Testis (tissue), 2 donors: ENCODE measurements at regions not wholly inside any gene's neighbourhood (a gene's known extent, or its start where the extent isn't known, plus 50 kb on each side); places are given as distances from the start of the nearest gene placed in this dataset.

Experiments used
- POLR2A ChIP-seq: fragments of 450-650 bp; IDR thresholded peaks from one replicate; pipeline ENCODE4 v1.6.1; 2017; ENCODE audit warnings: antibody characterized with exemption, mild to moderate bottlenecking, moderate library complexity
- TF ChIP-seq, protein P1 (sequence below), 3 experiments: fragments of 450-650 bp in 2 of 3; fragments of 200-600 bp in 1 of 3; sonication (generic) in 1 of 3; IDR thresholded peaks; one replicate each; pipeline ENCODE4 v1.5.1; 2016 to 2019; ENCODE audit warnings: antibody characterized with exemption in 3 of 3, mild to moderate bottlenecking in 2 of 3, moderate library complexity in 1 of 3

- TF ChIP-seq, protein P1, sequence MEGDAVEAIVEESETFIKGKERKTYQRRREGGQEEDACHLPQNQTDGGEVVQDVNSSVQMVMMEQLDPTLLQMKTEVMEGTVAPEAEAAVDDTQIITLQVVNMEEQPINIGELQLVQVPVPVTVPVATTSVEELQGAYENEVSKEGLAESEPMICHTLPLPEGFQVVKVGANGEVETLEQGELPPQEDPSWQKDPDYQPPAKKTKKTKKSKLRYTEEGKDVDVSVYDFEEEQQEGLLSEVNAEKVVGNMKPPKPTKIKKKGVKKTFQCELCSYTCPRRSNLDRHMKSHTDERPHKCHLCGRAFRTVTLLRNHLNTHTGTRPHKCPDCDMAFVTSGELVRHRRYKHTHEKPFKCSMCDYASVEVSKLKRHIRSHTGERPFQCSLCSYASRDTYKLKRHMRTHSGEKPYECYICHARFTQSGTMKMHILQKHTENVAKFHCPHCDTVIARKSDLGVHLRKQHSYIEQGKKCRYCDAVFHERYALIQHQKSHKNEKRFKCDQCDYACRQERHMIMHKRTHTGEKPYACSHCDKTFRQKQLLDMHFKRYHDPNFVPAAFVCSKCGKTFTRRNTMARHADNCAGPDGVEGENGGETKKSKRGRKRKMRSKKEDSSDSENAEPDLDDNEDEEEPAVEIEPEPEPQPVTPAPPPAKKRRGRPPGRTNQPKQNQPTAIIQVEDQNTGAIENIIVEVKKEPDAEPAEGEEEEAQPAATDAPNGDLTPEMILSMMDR (IDR thresholded peaks at IDR 0.05): no peak
- TF ChIP-seq POLR2A: no peak
Observed at GRCh38 chr6:21922086-21922485, 328.5 kb downstream of the SOX4 start.
